ENCODE measurements at regions not wholly inside any gene's neighbourhood (a gene's known extent, or its start where the extent isn't known, plus 50 kb on each side); places are given as distances from the start of the nearest gene placed in this dataset.

DNA sequence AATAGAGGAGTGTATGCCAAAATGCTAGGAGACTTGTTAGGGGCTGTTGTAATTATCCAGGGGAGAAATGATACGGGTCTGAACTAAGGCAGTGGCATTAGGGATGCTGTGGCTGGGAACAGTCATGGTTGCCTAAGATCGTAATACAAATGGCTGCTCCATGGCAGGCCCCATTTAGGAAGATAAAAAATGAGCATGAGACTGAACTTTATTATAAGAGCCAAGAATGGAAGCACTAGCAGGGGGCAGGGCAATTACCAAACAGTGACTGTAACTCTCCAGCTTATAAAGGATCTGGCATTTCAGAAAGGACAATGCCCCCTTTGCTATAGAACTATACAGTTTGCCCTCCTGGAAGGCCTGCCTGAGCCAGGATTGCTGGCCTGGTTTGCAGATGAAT is 503.3 kb upstream of the CDH5 start:
- H3K27ac ChIP-seq: no peak overlapping the region
- no peaks in the 10 kb centered on the region for H4K20me1 ChIP-seq (ENCODE audit: insufficient read depth, poor library complexity, severe bottlenecking)
- no peaks in the 10 kb centered on the region for H3K79me2 ChIP-seq
- no peaks in the 10 kb centered on the region for H3K9me2 ChIP-seq (replicated peaks; ENCODE audit: insufficient read depth)
- no peaks in the 10 kb centered on the region for H3K9me3 ChIP-seq (ENCODE audit: low read depth)
- no peak overlapping the region for H3K4me2 ChIP-seq
- H3K4me1 ChIP-seq (ENCODE audit: insufficient read depth): no peaks in the 10 kb centered on the region
- no peak for DNase-seq (ENCODE audit: low spot score)
- H3K4me3 ChIP-seq: no peak overlapping the region
- no peaks in the 10 kb centered on the region for H3K27me3 ChIP-seq
- H3K36me3 ChIP-seq (replicated peaks; ENCODE audit: insufficient read depth, low read depth): no peaks in the 10 kb centered on the region
- H2AFZ ChIP-seq: no peak overlapping the region
- no peak for TF ChIP-seq EZH2phosphoT487 (IDR thresholded peaks at IDR 0.05; ENCODE audit: low read depth, severe bottlenecking, unreplicated experiment)
- TF ChIP-seq, protein P1, sequence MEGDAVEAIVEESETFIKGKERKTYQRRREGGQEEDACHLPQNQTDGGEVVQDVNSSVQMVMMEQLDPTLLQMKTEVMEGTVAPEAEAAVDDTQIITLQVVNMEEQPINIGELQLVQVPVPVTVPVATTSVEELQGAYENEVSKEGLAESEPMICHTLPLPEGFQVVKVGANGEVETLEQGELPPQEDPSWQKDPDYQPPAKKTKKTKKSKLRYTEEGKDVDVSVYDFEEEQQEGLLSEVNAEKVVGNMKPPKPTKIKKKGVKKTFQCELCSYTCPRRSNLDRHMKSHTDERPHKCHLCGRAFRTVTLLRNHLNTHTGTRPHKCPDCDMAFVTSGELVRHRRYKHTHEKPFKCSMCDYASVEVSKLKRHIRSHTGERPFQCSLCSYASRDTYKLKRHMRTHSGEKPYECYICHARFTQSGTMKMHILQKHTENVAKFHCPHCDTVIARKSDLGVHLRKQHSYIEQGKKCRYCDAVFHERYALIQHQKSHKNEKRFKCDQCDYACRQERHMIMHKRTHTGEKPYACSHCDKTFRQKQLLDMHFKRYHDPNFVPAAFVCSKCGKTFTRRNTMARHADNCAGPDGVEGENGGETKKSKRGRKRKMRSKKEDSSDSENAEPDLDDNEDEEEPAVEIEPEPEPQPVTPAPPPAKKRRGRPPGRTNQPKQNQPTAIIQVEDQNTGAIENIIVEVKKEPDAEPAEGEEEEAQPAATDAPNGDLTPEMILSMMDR (IDR thresholded peaks at IDR 0.05; ENCODE audit: poor library complexity): no peak
- TF ChIP-seq EZH2 (IDR thresholded peaks at IDR 0.05; ENCODE audit: borderline replicate concordance): no peak
- 87% methylated on average over 2 of the region's 2 CpGs for WGBS (ENCODE audit: low lambda C conversion rate, missing lambda C conversion rate)

DNA sequence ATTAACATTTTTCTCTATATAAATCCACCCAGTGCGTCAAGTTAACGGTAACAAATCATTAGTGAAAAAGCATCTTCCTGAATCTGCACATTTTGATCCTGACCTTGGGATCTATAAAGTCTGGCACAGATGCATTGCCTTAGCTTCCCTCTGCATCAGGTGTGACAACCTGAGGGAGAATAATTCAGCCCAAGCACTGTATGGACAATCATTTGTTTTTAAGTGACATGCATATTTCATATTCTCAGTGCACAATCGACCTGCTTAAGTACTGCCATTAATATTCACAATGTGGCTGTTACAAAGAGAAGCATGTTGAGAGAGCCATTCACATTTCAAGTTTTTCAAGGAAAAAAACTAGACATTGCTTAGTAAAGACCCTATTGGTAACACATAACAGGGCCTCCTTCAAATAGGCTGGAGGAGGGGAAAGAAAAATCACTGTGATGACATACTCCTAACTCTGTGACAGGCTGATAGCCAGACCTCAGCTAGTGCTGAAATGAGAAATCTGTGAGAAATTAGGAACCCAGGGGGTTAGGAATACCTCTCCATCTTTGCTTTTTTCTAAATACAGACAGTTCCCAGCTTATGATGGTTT is 505.3 kb upstream of the CDH5 start:
- WGBS (ENCODE audit: low lambda C conversion rate, missing lambda C conversion rate): 89% methylated on average over 3 of the region's 3 CpGs
- Histone ChIP-seq H3K9me2 (replicated peaks; ENCODE audit: insufficient read depth) (no peaks in the 10 kb centered on the region), H4K20me1 (ENCODE audit: insufficient read depth, poor library complexity, severe bottlenecking) (no peaks in the 10 kb centered on the region), H3K36me3 (replicated peaks; ENCODE audit: insufficient read depth, low read depth) (no peaks in the 10 kb centered on the region), H3K27ac (no peak overlapping the region), H2AFZ (no peak overlapping the region), H3K4me2 (no peak overlapping the region), H3K4me3 (no peak overlapping the region), H3K27me3 (no peaks in the 10 kb centered on the region), H3K4me1 (ENCODE audit: insufficient read depth) (no peaks in the 10 kb centered on the region), H3K9me3 (ENCODE audit: low read depth) (no peaks in the 10 kb centered on the region), H3K79me2 (no peaks in the 10 kb centered on the region)
- DNase-seq (ENCODE audit: low spot score): no peak
- TF ChIP-seq EZH2phosphoT487 (IDR thresholded peaks at IDR 0.05; ENCODE audit: low read depth, severe bottlenecking, unreplicated experiment) (no peak), EZH2 (IDR thresholded peaks at IDR 0.05; ENCODE audit: borderline replicate concordance) (no peak)
- TF ChIP-seq, protein P1 (IDR thresholded peaks at IDR 0.05; ENCODE audit: poor library complexity): no peak

DNA sequence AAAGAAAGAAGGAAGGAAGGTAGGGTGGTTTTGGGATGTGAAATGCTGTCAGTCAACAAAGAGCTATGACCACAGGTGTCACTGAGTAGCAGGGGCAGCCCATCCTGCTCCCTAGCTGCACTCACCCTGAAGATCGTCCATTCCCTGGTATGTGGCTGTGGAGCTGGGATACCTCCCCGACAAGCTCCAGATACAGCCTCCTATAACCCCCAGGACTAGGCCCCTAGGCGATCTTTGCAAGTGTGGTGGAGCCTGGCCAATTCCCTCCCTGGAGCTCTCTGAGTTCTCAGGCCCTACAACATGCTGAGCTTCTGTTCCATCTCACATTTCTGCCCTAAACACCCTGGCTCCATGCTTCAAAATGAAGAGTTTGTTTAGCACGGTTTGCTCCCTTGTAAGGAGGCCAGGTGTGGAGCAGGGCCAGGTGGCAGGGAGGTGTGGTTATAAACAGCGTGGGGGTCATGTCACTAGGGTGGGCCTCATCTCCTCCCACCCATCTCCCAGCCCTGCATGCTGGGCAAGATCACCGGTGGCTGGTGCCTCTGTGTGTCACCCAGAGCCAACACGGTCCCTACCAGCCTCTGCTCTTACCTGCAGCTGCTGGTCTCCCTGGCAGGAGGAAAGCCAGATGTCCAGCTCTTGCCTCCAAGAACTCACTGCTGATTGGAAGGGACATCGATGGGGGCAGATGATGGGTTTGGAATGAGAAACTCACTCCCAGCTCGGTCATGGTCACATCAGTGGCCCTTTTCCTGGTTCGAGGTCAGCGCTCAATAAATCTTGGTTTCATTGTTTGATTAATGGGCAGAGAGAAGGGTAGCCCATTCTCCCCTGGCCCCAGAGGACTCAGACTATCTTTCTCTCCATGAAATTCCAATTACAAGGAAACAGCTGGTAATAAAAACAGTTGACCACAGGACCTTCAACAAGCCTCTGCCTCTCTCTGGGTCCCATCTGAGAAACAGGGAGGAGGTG is 511.0 kb upstream of the CDH5 start:
- H3K79me2 ChIP-seq: no peaks in the 10 kb centered on the region
- 88% methylated on average over 11 of the region's 11 CpGs for WGBS (ENCODE audit: low lambda C conversion rate, missing lambda C conversion rate)

More for the DNA sequence above, 511.0 kb upstream of the CDH5 start:
- no peak overlapping the region for H3K4me3 ChIP-seq
- no peaks in the 10 kb centered on the region for H3K9me2 ChIP-seq (replicated peaks; ENCODE audit: insufficient read depth)
- no peaks in the 10 kb centered on the region for H3K27me3 ChIP-seq
- no peak overlapping the region for H3K4me2 ChIP-seq
- no peak for TF ChIP-seq EZH2phosphoT487 (IDR thresholded peaks at IDR 0.05; ENCODE audit: low read depth, severe bottlenecking, unreplicated experiment)
- TF ChIP-seq, protein P1 (IDR thresholded peaks at IDR 0.05; ENCODE audit: poor library complexity): no peak
- no peak for TF ChIP-seq EZH2 (IDR thresholded peaks at IDR 0.05; ENCODE audit: borderline replicate concordance)
- H3K27ac ChIP-seq: no peak overlapping the region
- no peaks in the 10 kb centered on the region for H4K20me1 ChIP-seq (ENCODE audit: insufficient read depth, poor library complexity, severe bottlenecking)
- no peak for DNase-seq (ENCODE audit: low spot score)
- no peaks in the 10 kb centered on the region for H3K4me1 ChIP-seq (ENCODE audit: insufficient read depth)
- H3K36me3 ChIP-seq (replicated peaks; ENCODE audit: insufficient read depth, low read depth): no peaks in the 10 kb centered on the region
- no peak overlapping the region for H2AFZ ChIP-seq
- H3K9me3 ChIP-seq (ENCODE audit: low read depth): no peaks in the 10 kb centered on the region
